Mesothelial cell of epicardium (in vitro differentiated cells): ENCODE measurements at regions not wholly inside any gene's neighbourhood (a gene's known extent, or its start where the extent isn't known, plus 50 kb on each side); places are given as distances from the start of the nearest gene placed in this dataset.
"Not testable (repeated sequence)": the region's sequence is repeated elsewhere in the genome, so short reads cannot be mapped to it uniquely, and the experiment has no call there.

ENCODE experiments used
- DNase-seq, 2 experiments: peaks; one replicate each; pipeline ENCODE4 v3.0.0; 2021; ENCODE audit warnings: low spot score in 2 of 2; ENCODE audit not compliant: unreplicated experiment in 2 of 2
- H3K27ac Mint-ChIP-seq: 2 replicates; pipeline ENCODE4 v1.8.0; 2021; ENCODE audit warnings: mixed read lengths
- H3K27me3 Mint-ChIP-seq: 2 replicates; pipeline ENCODE4 v1.8.0; 2021; ENCODE audit warnings: low read depth, mixed read lengths
- H3K36me3 Mint-ChIP-seq: 2 replicates; pipeline ENCODE4 v1.8.0; 2021; ENCODE audit warnings: mixed read lengths
- H3K4me1 Mint-ChIP-seq: 2 replicates; pipeline ENCODE4 v1.8.0; 2021; ENCODE audit warnings: mixed read lengths
- H3K4me3 Mint-ChIP-seq: 2 replicates; pipeline ENCODE4 v1.8.0; 2021; ENCODE audit warnings: mild to moderate bottlenecking, moderate library complexity, mixed read lengths
- H3K9me3 Mint-ChIP-seq: 2 replicates; pipeline ENCODE4 v1.8.0; 2021; ENCODE audit warnings: mixed read lengths
- TF ChIP-seq, protein P1 (sequence below): fragments of 200-600 bp; sonication (generic); IDR thresholded peaks from one replicate; pipeline ENCODE4 v1.5.0; 2021; ENCODE audit warnings: antibody characterized with exemption; ENCODE audit not compliant: unreplicated experiment

DNA sequence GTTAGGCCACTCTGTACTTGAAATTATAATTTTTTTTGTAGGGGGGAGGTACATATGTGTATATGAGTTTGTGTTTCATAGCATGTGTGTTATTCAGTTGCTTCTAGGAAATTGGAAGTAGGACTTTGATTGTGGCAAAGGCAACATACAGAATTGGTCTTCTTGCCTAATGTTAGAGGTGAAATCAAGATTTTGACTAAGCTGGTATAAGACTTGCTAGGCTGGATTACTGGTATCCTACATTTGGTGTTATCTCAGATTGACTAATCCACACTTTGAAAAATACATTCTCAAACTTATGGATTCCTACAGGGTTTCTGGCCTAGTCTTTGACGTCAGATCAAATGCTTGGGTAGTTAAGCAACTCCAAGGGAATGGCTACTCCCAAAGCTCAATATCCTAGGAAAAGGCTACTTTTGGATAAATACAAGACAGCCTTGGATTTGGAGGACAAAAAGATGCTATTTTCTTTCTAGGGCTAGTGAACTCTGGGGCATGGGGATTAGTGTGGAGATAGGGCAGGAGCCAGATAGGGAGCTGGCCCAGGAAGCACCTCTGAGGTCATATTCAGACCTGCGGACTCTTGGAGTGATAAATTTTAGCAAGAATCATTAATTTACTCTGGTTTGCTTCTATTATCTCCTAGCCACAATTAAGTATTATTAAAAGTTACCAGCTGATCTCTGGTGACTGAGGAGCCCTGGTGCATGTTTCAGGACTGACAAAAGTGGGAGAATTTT is 144.0 kb upstream of the RPS23 start:
- TF ChIP-seq, protein P1, sequence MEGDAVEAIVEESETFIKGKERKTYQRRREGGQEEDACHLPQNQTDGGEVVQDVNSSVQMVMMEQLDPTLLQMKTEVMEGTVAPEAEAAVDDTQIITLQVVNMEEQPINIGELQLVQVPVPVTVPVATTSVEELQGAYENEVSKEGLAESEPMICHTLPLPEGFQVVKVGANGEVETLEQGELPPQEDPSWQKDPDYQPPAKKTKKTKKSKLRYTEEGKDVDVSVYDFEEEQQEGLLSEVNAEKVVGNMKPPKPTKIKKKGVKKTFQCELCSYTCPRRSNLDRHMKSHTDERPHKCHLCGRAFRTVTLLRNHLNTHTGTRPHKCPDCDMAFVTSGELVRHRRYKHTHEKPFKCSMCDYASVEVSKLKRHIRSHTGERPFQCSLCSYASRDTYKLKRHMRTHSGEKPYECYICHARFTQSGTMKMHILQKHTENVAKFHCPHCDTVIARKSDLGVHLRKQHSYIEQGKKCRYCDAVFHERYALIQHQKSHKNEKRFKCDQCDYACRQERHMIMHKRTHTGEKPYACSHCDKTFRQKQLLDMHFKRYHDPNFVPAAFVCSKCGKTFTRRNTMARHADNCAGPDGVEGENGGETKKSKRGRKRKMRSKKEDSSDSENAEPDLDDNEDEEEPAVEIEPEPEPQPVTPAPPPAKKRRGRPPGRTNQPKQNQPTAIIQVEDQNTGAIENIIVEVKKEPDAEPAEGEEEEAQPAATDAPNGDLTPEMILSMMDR = no peak
- Mint-ChIP-seq H3K27ac (peak overlapping the region; percentile 59), H3K4me3 (no peak overlapping the region)

DNA sequence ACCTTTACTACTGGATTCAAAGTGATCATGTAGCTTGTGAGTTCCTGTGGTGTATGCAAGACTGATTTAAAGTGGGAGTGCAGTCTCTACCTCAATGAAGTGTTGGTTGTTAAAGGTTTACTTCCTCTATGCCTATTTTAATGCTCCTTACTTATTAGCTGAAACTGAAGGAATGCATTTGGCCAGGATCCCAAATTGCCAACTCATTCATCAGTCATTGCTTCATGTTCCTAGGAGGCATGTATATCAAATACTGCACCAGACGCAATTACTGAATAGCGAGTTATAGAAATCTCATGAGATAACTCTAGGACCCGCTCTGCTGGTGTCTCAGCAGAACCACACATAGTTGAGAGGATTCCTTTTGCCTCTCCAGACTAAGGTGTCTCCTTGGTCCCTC is 143.0 kb upstream of the RPS23 start:
- Mint-ChIP-seq H3K9me3 (no peaks in the 10 kb centered on the region), H3K4me1 (peaks cover 44% of the 10 kb centered on the region), H3K36me3 (no peaks in the 10 kb centered on the region), H3K27ac (no peak overlapping the region), H3K27me3 (no peaks in the 10 kb centered on the region), H3K4me3 (no peak overlapping the region)
- no peak for DNase-seq
- TF ChIP-seq, protein P1 = no peak

More for the DNA sequence above, 144.0 kb upstream of the RPS23 start:
- H3K36me3 Mint-ChIP-seq = no peaks in the 10 kb centered on the region
- H3K27me3 Mint-ChIP-seq = no peaks in the 10 kb centered on the region
- DNase-seq = no peak
- no peaks in the 10 kb centered on the region for H3K9me3 Mint-ChIP-seq
- H3K4me1 Mint-ChIP-seq = peaks cover 40% of the 10 kb centered on the region

DNA sequence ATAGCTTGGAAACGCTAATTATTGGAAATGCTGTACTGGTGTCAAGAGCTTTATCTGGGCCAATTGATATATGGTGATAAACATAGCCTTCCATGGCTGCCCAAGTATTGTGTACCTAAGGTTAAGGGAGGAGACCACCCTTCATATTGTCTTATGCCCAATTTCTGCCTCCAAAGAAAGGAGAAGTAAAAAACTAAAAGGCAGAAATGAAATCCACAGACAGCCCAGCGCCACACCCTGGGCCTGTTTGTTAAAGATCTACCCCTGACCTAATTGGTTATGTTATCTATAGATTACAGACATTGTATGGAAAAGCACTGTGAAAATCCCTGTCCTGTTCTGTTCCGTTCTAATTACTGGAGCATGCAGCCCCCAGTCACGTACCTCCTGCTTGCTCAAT is 142.4 kb upstream of the RPS23 start:
- H3K36me3 Mint-ChIP-seq, DNase-seq, H3K9me3 Mint-ChIP-seq, H3K27ac Mint-ChIP-seq, H3K4me3 Mint-ChIP-seq, H3K27me3 Mint-ChIP-seq: not testable (repeated sequence)
- H3K4me1 Mint-ChIP-seq = peaks cover 44% of the 10 kb centered on the region

DNA sequence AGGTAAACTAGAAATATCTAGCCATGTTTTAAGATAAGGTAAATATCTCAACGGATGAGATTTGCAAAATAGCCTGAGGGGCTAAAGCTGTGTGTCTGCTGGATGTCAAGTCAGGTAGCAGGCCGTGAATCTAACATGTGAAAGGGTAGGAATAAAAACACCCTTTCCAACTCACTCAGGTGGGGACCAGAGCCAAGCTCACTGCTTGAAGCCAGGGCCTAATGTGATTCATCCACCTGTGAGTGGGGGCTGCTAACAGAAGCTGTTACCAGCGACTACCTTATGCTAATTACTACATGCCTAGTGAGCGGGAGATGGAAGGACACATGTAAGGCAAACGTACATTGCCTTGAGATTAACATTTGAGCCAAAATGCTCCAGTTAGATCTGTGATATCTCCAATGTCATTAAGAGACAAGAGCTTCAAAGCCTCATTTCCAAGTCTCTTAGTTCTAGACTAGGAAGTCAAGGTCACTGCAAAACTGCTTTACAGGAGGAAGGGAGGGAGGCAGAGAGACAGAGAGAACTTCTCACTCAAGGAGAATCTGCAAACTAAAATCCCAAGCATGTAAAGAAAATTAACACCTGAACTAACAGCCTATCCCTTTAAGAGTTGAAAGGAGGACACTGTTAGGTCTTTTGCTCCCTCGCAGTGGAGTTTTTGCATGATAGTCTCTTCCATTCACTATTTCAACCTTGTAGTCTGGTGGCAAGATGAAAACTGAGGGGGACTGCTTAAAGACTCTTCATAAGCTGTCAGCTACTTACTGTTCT is 141.6 kb upstream of the RPS23 start:
- H3K27me3 Mint-ChIP-seq = no peaks in the 10 kb centered on the region
- no peaks in the 10 kb centered on the region for H3K36me3 Mint-ChIP-seq
- no peak overlapping the region for H3K4me3 Mint-ChIP-seq
- no peak for DNase-seq
- TF ChIP-seq, protein P1 = no peak
- peak overlapping the region; percentile 55 for H3K27ac Mint-ChIP-seq
- peaks cover 44% of the 10 kb centered on the region for H3K4me1 Mint-ChIP-seq
- no peaks in the 10 kb centered on the region for H3K9me3 Mint-ChIP-seq

DNA sequence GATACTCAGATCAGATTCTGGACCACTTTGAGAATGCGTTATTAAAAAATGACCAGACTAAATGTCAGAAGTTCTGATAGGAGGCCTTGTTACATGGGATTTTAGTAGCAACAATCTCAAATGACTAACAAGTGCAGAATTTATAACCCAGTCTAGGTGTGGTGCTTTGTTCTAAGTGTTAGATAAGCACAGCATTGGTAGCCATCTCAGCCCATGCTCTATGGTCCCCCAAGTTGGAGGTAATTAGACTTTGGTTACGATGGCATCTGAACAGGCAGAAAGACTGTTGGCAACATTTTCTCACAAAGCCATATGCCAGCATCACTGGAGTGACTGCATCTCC is 140.4 kb upstream of the RPS23 start:
- Mint-ChIP-seq H3K4me3 (no peak overlapping the region), H3K27ac (no peak overlapping the region), H3K4me1 (peaks cover 50% of the 10 kb centered on the region), H3K9me3 (no peaks in the 10 kb centered on the region), H3K36me3 (no peaks in the 10 kb centered on the region), H3K27me3 (no peaks in the 10 kb centered on the region)
- TF ChIP-seq, protein P1 = no peak
- no peak for DNase-seq
